NCI-H128 (cell line): ENCODE measurements at regions not wholly inside any gene's neighbourhood (a gene's known extent, or its start where the extent isn't known, plus 50 kb on each side); places are given as distances from the start of the nearest gene placed in this dataset.

Experiments
- DNase-seq: peaks from one replicate; lab custom pipeline; 2025; ENCODE audit not compliant: unreplicated experiment; lab: John Stamatoyannopoulos, UW

GRCh38 chr4:20625426-20625825 lies 74.8 kb upstream of the PACRGL start:
- DNase-seq, result no peak

- DNase-seq, result no peak
Measured at GRCh38 chr4:20626326-20627005, 73.8 kb upstream of the PACRGL start.

GRCh38 chr4:20627866-20628265 lies 72.4 kb upstream of the PACRGL start:
- no peak for DNase-seq

- DNase-seq, result no peak
Measured at GRCh38 chr4:20629186-20630106, 70.8 kb upstream of the PACRGL start.

GRCh38 chr4:20638825-20639224 lies 61.4 kb upstream of the PACRGL start:
- DNase-seq, result no peak

- DNase-seq, result no peak
Measured at GRCh38 chr4:20639346-20639745, 60.9 kb upstream of the PACRGL start.

- DNase-seq, result no peak
Measured at GRCh38 chr4:20640989-20641388, 59.3 kb upstream of the PACRGL start.

- no peak for DNase-seq
Measured at GRCh38 chr4:20641976-20642375, 58.3 kb upstream of the PACRGL start.

GRCh38 chr4:20643631-20644030 lies 56.6 kb upstream of the PACRGL start:
- no peak for DNase-seq

GRCh38 chr4:20645236-20645635 lies 55.0 kb upstream of the PACRGL start:
- DNase-seq, result no peak

- no peak for DNase-seq
Measured at GRCh38 chr4:20646287-20646686, 54.0 kb upstream of the PACRGL start.
